CMK (cell line): ENCODE measurements at regions not wholly inside any gene's neighbourhood (a gene's known extent, or its start where the extent isn't known, plus 50 kb on each side); places are given as distances from the start of the nearest gene placed in this dataset.

Source experiments
- DNase-seq: peaks from one replicate; pipeline ENCODE4 v3.0.0-alpha.2; 2010; ENCODE audit warnings: low read depth

DNA sequence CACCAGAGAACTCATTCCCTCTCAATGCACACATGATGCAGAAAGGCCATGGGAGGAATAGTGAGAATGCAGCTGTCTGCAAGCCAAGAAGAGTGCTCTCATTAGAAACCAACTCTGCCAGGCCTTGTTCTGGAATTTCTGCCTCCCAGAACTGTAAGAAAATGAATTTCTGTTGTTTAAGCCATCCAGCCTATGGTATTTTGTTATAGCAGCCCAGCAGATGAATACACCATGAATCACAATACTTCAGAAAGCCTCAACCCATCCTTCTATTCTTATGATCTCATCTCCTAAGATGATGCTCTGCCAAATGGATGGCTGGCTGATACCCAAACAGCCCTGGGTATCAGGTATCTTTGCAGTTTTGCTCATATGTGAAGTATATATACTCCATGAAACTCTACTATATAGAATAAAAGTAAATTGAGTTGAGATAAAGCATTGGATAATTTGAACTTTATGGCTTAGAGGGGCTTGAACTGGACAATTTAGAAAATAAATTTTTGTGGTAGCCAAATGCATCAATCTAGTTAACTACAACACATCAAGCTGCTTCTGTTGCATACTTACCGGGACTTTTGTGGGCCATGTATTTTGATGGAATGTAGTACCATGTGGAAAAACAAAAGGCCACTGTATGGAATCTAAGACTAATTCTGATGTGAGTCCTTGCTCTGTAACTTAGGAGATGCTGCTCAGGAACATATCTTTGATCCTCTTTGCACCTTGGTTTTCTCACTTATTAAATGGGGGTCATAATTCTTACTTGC lies 245.9 kb downstream of the HS3ST1 start:
- DNase-seq = no peak

DNA sequence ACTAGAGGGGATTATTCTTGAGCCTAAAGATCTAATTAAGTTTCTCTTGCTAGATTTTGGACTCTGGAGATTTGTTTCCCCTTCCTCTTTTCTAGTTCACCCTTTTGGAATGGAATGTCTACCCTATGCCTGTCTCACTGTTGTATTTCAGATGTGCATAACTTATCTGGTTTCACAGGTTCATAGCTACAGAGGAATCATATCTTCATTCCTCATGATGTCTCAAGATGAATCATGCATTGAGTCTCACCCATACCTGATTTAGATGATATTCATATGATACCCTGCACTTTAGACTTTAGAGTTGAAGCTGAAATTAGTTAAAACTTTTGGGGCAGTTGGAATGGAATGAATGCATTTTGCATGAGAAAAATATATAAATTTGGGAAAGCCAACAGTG lies 246.7 kb downstream of the HS3ST1 start:
- DNase-seq = no peak

DNA sequence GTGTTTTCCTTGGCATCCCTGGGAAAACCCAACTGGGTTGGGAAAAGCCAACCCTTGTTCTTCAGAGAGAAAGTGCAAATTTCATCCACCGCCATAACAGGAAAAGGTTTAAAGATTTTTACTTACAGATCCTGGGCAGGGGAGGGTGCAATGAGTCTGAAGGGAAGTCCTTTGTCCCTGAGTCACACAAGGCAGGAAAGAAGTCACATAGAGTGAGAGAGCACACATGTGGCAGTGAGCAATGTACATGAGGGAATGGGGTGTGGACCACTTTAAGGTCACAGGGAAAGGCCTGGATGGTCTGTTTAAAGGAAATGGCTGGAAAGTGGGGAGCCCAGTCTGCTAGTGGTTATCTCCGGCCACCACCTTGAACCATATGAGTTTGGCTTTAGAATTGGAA lies 248.9 kb downstream of the HS3ST1 start:
- DNase-seq = no peak

DNA sequence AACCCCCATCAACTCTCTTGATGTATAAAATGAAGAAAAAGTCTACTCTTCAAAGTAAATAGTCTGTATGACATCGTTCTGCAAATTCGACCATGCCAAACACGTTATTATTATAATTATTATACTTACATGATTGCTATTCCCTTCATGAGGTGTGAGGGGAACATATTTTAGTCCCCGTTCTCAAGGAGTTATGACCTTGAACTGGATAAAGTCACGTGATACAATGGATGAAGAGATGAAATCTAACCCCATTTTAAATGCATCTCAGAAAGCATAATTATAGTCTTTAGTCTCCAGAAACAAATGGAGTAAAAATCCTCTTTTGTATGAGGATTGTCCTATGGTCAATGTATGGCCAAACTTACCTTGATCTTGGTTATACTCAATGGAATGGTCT lies 250.3 kb downstream of the HS3ST1 start:
- no peak for DNase-seq

DNA sequence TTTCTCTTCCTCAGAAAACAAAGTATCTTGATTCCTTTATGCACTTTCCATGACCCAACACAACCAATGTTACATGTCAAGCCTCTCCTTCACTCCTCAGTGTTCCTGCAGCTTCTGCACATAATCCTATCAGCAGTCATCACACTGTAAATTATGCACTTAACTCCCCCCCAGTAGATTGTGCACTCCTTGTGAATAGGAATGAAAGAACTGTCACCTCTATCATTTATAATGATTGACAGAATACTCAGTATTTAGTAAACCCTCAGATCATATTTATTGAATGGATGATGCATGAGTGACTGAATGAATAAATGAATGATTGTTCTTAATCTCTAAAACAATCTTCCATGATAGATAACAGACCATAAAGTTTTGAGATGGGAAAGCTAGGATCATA lies 253.3 kb downstream of the HS3ST1 start:
- no peak for DNase-seq

DNA sequence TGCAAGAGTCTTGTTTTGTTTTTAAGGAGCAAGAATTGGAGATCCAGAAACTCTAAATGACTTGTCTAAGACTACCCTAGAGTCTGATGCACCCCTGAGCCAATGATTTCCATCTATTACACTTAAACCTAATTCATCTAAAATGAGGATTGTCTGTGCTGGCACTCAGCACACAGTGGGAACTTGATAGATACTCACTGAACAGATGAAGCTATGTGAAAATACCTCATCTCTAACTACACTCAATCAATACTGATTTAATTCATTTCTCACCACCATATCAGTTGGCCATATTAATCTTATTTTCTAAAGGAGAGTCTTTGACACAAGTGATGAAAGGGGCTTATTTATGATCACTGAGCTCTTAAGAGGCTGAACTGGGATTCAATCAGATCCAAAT lies 262.1 kb downstream of the HS3ST1 start:
- no peak for DNase-seq

DNA sequence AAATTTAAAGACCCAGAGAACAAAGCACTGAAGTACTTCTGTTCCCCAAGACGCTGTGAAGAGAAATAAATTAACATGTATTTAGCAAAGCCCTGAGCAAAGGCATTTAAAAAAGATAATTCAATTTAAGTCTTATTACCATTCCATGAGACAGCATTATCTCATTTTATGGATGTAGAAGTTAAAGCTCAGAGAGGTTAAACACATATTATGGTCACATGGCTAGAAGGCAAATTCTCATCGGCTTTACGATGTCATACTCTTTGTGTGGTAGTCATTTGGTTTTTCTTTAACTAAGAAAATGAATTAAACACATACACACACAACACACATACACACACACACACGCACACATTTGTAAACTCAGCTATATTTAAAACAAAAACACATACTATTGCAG lies 262.7 kb downstream of the HS3ST1 start:
- no peak for DNase-seq

DNA sequence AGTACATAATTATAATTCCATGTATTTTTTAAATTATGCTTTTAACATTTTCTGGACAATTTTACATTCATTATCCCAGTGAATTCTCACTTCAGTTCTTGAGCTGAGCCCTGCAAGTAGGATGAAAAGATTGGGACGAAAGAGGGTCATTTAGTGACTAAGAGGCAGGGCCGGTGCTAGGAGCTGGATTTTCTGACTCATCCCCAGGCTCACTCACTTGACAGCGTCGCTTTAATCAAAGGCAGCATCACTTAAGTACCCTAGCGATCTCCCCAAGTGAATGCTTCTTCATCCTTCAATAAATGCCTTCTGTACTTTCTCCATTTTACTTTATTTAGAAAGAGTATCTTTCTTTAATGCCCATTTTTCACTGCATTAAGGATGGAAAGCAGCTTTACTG lies 263.6 kb downstream of the HS3ST1 start:
- DNase-seq = no peak

DNA sequence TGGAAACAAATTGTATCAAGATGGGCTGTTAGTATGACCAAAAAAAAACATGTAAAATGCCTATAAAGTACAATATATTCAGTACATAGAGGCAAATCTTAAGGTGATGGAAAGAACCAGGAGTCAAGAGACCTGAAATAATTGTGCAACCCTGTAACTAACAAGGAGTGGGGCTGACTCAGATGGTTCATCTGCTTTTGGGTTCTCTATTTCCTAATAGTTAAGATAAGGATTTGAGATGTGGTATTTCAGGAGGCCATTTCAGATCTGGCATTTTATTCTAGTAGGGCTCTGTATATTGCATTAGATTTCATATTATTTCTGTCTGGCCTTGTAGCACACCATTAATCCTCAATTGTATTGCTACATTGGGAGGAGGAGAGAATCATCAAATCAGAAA lies 268.4 kb downstream of the HS3ST1 start:
- no peak for DNase-seq

DNA sequence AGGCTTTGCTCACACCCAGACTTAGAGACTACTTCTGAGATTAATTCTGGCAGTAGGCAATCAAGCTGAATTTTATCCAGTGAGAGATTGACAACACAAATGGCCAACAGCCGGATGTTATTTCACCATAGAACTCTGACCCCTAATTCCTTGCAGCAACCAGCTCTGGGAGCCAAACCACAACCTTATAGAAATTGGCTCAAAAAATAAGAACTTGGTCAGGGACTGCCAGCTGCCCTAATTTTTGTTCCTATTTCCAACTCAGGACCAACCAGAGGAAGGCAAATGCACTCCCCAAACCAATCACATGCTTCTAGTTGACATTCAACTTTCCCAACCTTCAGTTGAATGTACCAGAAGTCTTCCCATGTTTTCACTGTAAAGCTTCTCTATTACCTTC lies 269.7 kb downstream of the HS3ST1 start:
- DNase-seq = no peak

DNA sequence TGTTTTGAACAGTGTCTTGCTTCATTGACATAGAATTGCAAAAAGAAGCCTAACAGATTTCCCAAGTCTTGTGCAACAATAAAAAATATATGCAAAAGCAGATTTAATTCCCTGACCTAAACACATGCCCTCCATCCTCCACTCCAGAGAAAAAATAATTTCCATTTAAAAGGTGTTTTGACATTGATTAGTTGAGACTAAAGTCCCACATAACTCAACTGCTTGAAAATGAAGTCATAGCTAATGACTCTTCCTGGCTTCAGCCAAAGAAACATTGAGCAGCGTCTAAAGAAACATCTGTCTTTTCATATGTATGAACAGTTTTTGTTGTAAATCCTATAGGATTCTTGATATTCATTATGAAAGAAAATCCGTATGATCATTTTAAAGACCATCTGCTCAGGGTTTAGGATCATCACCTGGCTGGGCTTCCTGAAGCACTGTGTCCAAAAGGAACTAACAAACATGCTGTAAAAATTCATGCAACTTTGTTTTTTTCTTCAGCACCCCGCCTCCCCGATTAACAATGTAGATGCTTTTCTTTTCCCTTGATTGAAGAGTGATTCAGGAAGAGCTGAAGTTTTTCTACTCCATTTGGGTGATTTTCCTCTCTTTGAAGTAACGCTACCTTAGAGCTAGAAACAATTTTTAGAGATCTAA lies 273.4 kb downstream of the HS3ST1 start:
- DNase-seq = no peak

DNA sequence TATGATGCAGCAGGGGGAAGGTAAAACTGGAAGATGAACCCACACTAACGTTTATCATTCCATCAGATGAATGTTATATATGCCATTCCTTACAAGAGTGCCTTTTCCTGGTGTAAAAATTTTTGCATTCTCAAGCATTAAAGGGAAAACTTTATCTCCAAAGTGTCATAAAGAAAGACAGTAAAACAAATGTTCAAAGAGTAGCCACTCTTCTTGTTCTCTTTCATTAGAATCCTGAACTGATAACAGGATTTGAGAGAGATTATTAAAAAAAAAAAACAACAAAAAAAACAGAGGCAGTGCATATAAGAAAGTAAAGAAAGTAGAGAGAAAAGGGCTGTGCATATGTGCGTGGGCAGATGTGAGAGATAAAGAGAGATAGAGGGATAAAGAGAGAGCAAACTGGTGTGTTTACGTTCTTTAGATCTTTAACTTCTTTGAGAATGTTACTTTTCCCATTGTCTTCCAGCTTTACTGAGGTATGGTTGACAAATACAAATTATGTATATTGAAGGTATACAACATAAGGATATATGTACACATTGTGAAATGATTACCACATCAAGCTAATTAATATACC lies 275.4 kb downstream of the HS3ST1 start:
- no peak for DNase-seq

DNA sequence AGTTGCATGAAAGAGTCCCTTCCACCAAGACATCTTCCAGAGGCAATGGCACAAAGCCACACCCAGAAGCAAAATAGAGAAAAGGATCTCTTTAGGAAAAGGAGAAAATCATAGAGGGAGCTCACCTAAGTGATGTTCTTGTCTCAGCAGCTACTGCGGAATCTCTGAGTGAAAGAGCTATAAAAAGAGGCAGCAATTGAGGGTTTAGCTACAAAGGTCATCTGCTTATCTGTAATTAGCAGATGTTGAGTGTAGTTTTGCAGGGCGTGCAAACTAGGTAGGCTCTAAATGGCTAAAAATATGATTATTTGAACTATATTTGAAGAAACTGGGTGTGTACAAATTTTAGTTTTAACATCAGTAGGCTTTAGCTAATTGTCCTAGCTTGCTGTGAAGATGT lies 276.0 kb downstream of the HS3ST1 start:
- no peak for DNase-seq

DNA sequence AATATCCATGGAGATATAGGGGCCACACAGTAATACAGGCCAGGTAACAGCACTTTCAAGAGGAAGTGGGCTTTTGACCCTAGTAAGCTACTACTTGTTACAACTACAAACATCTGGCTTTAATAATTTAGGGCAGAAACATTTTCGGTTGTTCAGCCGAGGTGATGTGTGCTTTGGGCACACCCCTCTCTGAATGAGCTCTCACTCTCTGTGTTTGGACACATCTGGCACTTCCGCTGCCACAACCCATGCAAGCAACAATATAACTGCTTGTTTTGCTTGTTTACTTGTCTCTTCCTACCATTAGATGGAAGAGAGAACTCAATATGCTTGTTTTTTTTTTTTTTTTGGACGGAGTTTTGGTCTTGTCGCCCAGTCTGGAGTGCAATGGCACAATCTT lies 277.2 kb downstream of the HS3ST1 start:
- no peak for DNase-seq

DNA sequence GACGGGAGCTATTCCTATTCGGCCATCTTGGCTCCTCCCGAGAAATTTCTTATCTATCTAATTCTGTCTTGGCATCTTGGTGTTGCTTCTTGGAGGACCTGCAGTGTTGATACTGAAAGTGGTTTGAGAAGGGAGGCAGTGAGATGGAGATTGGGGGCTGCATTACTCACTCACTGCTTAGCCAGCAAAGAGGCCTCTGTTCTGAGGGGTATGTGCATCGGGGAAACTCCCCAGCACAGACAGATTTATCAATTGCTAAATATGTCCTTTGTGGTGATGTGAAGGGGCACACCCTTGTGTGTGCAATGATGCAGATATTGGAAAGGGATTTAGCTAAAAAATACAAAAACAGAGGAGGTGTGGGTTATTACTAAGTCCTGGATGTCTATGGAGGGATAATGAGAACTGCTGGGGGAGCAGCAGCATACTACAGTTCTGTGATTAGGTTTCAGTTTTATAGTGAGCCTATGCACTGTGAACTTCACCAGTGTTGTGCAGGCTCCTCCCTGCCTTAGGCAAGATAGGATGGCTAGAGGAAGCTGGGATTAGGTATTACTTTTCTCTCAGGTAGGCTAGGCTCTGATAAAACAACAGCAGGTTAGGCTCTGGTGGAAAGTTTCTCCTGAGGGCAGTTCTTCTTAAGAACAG lies 279.0 kb downstream of the HS3ST1 start:
- no peak for DNase-seq

DNA sequence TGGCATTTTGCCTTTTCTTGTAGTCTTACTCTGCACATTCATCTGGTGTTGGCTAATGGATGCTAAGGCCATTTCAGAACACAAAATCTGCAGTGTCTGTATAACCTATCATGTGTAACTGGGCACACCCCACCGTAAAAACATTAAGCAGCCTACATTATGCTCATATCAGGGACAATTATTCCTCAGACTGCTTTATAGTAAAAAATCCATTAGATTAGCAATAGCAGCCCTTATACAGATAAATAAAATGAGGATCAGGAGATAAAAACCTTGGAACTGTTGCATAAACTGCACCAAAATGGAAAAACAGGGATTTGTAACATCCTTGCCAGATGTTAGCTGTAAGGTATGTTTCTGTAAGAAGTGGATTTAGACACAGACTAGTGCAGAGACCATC lies 288.8 kb downstream of the HS3ST1 start:
- DNase-seq = no peak

DNA sequence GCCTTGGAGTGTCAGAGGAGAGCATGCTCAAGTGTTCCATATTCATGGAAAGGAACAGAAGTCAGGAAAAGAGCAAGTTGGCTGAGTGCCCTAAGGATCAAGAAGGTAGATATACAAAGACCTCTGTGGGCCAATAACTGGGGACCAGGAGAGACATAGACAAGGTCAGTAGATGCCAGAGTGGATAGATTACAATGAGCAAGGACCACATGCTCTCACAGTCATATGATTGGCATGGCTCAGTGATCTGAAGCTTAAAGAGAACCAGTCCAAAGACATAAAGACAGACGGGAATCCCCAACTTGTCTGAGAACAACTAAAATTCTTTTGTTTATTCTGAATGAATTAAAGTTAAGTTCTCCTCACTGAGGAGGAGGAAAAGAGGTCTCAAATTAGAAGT lies 289.7 kb downstream of the HS3ST1 start:
- DNase-seq = no peak

DNA sequence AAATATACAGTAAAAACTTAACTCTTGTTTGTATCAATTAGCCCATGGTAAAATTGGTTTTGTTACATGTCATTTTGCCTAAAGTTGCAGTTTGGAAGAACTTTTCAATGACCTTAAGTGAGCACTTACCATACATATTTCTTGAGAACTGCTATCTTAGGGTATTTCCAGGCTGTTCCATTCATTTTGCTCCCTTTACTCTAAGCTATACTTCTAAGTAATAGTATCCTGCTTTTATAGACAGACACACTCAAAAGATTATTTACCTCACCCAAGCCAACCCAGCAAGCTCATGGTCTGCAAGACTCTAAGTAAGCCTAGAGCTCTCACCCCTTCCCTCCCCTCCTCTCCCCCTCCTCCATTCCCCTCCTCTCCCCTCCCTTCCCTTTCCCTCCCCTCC lies 294.0 kb downstream of the HS3ST1 start:
- DNase-seq = no peak

DNA sequence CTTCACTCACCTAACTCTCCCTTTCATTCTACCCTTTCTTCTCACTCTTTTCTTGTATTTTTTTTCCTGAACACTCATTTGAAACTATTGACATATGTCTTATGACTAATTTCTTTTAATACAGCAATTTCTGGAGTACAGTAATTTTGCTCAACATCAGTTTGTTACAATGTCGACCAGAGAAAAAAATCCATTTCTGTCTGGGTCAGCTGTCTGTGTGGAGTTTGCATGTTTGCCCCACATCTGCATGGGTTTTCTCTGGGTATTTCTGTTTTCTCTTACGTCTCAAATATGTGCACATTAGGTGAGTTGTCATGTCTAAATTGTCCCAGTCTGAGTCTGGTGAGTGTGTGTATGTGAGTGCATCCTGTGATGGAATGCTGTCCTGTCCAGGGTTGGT lies 294.8 kb downstream of the HS3ST1 start:
- DNase-seq = no peak

DNA sequence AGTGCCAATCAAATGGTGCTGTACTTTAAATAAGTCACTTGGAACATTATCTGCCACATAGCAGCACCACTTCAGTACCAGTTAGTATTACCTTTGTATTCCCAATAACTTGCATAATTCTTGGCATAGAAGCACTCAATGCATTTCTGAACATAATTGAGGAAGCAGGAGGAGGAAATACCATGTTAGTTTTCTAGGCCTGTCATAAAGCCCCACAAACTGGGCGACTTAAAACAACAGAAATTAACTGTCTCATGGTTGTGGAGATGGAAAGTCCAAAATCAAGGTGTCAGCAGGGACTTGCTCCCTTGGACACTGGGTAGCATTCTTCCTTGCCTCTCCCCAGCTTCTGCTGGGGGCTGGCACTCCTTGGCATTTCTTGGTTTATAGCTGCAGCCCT lies 296.2 kb downstream of the HS3ST1 start:
- DNase-seq = no peak

DNA sequence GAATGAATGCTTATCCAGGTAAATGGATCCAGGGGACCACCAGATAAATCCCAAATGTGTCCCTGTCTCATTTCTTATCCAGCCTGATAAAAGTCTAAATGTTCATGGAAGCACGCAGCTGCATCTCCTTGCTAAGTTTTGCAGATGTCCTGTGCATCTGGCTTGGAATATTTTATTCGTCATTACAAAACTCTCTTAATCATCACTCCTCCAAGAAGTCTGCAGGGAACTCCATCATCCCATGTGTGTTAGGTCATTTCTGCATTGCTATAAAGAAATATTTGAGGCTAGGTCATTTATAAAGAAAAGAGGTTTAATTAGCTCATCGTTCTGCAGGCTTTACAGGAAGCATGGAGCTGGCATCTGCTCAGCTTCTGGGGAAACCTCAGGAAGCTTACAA lies 297.2 kb downstream of the HS3ST1 start:
- DNase-seq = no peak

DNA sequence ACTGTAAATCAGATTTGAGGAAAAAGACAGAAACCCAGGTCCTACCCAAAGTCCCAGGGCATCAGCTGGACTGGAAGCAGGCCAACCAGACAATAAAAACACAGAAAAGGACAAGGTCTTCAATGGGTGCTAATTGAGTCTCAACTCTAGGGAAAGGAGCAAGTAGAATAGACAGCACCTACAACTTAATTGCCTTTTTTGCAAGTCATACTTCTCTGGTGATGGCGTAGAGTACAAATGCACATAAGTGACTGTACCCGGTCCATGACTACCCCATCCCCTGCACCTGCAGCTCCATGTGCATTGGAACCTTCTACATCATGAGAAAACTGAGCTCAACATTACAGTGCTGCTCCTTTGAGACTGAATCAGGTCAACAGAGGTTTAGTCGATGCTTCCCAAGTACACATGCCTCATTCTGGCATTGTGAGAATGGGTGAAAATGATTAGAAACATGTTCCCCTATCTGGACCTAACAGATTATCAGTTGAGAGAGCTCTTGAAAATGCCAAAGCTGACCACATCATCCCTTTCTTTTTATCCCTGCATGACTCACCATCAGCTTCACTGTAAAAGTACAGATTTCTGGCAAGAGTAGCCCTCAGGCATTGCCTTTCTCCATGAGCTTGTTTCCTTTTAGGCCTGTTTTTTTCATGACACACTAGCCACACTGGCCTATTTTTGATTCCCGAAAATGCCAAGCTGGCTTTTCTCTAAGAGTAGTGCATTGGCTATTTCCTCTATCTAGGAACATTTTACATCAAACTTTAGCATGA lies 298.3 kb downstream of the HS3ST1 start:
- DNase-seq = peak; percentile 39
